AG10803 (cell line): ENCODE measurements at regions not wholly inside any gene's neighbourhood (a gene's known extent, or its start where the extent isn't known, plus 50 kb on each side); places are given as distances from the start of the nearest gene placed in this dataset.

ENCODE experiments used
- DNase-seq: peaks from one replicate; pipeline ENCODE4 v3.0.0; 2010; ENCODE audit warnings: low read depth
- H3K4me3 ChIP-seq: 2 replicates; pipeline ENCODE4 v1.5.1; 2011; ENCODE audit warnings: mild to moderate bottlenecking, low read length, control low read depth
- TF ChIP-seq, protein P1 (sequence below): conservative IDR thresholded peaks from 2 replicates; pipeline ENCODE4 v1.5.1; 2011; ENCODE audit warnings: mild to moderate bottlenecking, low read length, control low read depth, inconsistent platforms

GRCh38 chr3:107942244-107942643 is 148.6 kb downstream of the CD47 start:
- DNase-seq, result no peak
- H3K4me3 ChIP-seq, result no peak overlapping the region
- TF ChIP-seq, protein P1, sequence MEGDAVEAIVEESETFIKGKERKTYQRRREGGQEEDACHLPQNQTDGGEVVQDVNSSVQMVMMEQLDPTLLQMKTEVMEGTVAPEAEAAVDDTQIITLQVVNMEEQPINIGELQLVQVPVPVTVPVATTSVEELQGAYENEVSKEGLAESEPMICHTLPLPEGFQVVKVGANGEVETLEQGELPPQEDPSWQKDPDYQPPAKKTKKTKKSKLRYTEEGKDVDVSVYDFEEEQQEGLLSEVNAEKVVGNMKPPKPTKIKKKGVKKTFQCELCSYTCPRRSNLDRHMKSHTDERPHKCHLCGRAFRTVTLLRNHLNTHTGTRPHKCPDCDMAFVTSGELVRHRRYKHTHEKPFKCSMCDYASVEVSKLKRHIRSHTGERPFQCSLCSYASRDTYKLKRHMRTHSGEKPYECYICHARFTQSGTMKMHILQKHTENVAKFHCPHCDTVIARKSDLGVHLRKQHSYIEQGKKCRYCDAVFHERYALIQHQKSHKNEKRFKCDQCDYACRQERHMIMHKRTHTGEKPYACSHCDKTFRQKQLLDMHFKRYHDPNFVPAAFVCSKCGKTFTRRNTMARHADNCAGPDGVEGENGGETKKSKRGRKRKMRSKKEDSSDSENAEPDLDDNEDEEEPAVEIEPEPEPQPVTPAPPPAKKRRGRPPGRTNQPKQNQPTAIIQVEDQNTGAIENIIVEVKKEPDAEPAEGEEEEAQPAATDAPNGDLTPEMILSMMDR, result no peak

DNA sequence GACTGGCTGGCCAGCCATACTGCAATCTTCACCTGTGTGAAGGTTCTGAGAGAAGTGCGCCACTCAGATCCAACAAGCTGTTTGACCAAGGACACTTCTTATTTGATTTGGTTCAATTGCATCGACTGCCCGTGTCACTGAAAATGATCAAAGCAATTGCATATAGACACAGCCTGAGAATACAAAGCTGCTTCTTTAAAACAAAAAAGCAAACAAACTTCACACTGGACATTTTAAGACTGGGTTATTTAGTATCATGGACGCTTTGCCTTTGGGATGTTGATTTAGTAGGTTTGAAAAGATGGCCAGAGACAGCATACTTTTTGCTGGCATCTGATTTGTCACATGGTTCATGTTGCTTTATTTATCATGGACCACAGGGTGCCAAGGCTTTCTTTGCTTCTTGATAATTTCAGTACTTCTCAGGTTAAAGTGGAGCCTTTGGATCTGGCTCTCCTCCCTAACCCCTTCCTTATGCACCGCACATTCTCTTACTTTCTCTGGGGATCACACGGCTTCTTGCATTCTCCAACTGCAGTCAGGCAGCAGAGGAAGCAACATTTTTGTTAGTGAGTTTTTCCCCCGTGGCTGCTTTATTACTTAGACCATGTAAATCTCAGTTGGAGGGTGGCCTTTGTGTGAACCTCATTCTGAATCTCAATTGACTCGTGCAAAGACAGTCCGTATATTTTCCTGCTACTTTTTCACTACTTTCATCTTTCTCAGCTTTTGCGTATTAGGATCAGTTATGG is 151.0 kb downstream of the CD47 start:
- TF ChIP-seq, protein P1, result no peak
- no peak overlapping the region for H3K4me3 ChIP-seq
- no peak for DNase-seq

DNA sequence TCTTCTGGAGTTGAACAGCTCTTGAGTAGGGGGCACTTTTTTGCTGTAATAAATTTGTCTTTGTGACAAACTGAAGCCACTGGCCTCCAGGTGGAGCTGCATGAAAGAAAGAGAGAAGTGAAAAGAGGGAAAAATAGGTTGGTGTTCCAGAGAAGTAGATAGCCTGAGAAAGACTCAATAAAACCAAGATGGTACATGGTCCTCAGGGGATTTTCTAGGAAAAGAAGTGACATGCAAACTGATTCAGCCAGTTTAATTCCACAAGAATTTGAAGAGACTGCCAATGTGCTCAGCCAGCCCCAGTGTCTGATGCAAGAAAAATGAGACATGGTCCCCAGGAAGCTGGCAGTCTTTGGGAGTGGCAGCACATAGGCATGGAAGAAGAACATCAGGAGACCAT is 152.7 kb downstream of the CD47 start:
- no peak overlapping the region for H3K4me3 ChIP-seq
- TF ChIP-seq, protein P1, result peak; percentile 61
- peak; percentile 89 for DNase-seq

- TF ChIP-seq, protein P1, result no peak
- DNase-seq, result no peak
- H3K4me3 ChIP-seq, result no peak overlapping the region
These were observed 156.0 kb downstream of the CD47 start for GRCh38 chr3:107934808-107935207.

- no peak overlapping the region for H3K4me3 ChIP-seq
- no peak for DNase-seq
- TF ChIP-seq, protein P1, result no peak
These were observed 157.4 kb downstream of the CD47 start for GRCh38 chr3:107933450-107933849.

DNA sequence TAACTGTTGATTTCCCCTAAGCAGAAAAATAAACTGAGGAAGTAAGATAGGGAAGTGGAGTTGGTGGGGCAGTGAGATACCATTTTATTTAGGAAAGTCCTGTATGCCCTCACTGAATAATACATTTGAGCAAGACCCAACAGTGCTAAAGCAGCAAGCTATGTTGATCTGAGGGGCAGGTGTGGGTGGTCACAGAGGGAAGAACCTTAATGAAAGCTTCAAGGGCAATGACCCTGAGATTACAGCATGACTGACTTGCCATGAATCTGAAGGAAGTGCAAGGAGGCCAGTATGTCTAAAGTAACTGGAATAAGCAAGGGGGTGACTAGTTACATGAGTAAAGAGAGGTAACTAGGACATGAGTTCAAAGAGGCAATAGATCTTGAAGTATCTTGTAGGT is 159.5 kb downstream of the CD47 start:
- no peak for DNase-seq
- TF ChIP-seq, protein P1, result no peak
- no peak overlapping the region for H3K4me3 ChIP-seq

- no peak for DNase-seq
These were observed 161.7 kb downstream of the CD47 start for GRCh38 chr3:107929088-107929487.

More at GRCh38 chr3:107929088-107929487, 161.7 kb downstream of the CD47 start:
- no peak overlapping the region for H3K4me3 ChIP-seq
- TF ChIP-seq, protein P1, result no peak
